Vagina (tissue), 2 donors: ENCODE measurements at regions not wholly inside any gene's neighbourhood (a gene's known extent, or its start where the extent isn't known, plus 50 kb on each side); places are given as distances from the start of the nearest gene placed in this dataset.
"Not testable (repeated sequence)": the region's sequence is repeated elsewhere in the genome, so short reads cannot be mapped to it uniquely, and the experiment has no call there.

Source experiments
- CTCF ChIP-seq, 3 experiments: fragments of 450-650 bp in 2 of 3; fragments of 200-600 bp in 1 of 3; sonication (generic) in 1 of 3; IDR thresholded peaks; one replicate each; pipeline ENCODE4 v1.5.1; 2017 to 2019; ENCODE audit warnings: antibody characterized with exemption in 3 of 3, mild to moderate bottlenecking in 2 of 3, moderate library complexity in 2 of 3
- POLR2A ChIP-seq, 2 donors: fragments of 450-650 bp; IDR thresholded peaks; one replicate each; pipeline ENCODE4 v1.6.1; 2017; ENCODE audit warnings: antibody characterized with exemption in 2 of 2, mild to moderate bottlenecking in 2 of 2, moderate library complexity in 2 of 2
- POLR2AphosphoS5 ChIP-seq, 2 donors: sonication (generic); formaldehyde crosslinking; IDR thresholded peaks; one replicate each; pipeline ENCODE4 v1.9.0; 2017; ENCODE audit warnings: antibody characterized with exemption in 2 of 2, mild to moderate bottlenecking in 2 of 2, low read depth in 1 of 2; ENCODE audit not compliant: insufficient read depth in 1 of 2

GRCh38 chr21:38899985-38900384, 94.3 kb downstream of the ETS2 start:
- not testable (repeated sequence) for TF ChIP-seq CTCF (IDR thresholded peaks at IDR 0.05); POLR2A (IDR thresholded peaks at IDR 0.05); POLR2AphosphoS5 (IDR thresholded peaks at IDR 0.05; ENCODE audit: insufficient read depth in 1 of 2, low read depth in 1 of 2)
